GM12878 (cell line): ENCODE measurements at regions not wholly inside any gene's neighbourhood (a gene's known extent, or its start where the extent isn't known, plus 50 kb on each side); places are given as distances from the start of the nearest gene placed in this dataset.

Experiments used
- ATAC-seq: fragments of 200-7000 bp; cut with Tn5 transposase; 3 replicates; pipeline ENCODE4 v1.9.1; 2020; ENCODE audit warnings: mild to moderate bottlenecking, moderate library complexity
- BruUV-seq: library from RNA; stranded (reverse); fragments of 400-500 nt; replicated peaks from 2 replicates; lab custom pipeline; 2021; lab: Mats Ljungman, UMichigan
- CTCF ChIA-PET: fragments of 300-600 bp; sonication (Branson Sonifier 250); formaldehyde crosslinking; extraction: SDS; loops from one replicate; lab custom pipeline; 2021; ENCODE audit warnings: inconsistent platforms; lab: Yijun Ruan, JAX
- POLR2A ChIA-PET: fragments of 350-600 bp; formaldehyde crosslinking; extraction: SDS; loops from one replicate; lab custom pipeline; 2021; ENCODE audit warnings: inconsistent platforms; lab: Charles Lee
- RAD21 ChIA-PET: fragments of 300-600 bp; sonication (Branson Sonifier 250); formaldehyde crosslinking; loops from one replicate; lab custom pipeline; 2023; ENCODE audit warnings: antibody characterized with exemption; ENCODE audit not compliant: unreplicated experiment; lab: Charles Lee
- SMC1A ChIA-PET: fragments of 300-600 bp; sonication (Branson Sonifier 250); formaldehyde crosslinking; loops from one replicate; lab custom pipeline; 2023; ENCODE audit not compliant: unreplicated experiment, uncharacterized antibody; lab: Charles Lee
- DNase-seq: peaks from one replicate; pipeline ENCODE4 v3.0.0-alpha.2; 2011; ENCODE audit warnings: low read depth, low spot score
- FAIRE-seq: peaks from 3 replicates; lab custom pipeline; 2011; peaks lifted over from hg19 to GRCh38; lab: Jason Lieb, UNC
- H2AFZ ChIP-seq: 2 replicates; pipeline ENCODE4 v1.6.0; 2011; ENCODE audit warnings: low read depth, low read length, control low read depth; ENCODE audit not compliant: control insufficient read depth
- H3K27ac ChIP-seq: 2 replicates; pipeline ENCODE4 v1.5.1; 2011; ENCODE audit warnings: control low read depth; ENCODE audit not compliant: control insufficient read depth, insufficient read depth
- H3K27me3 ChIP-seq, 2 experiments: replicated peaks in 1 of 2; 2 replicates each; pipeline versions ENCODE4 v1.6.0 to v1.6.1; 2011; ENCODE audit warnings: low read length in 1 of 2; ENCODE audit not compliant: control insufficient read depth in 2 of 2, insufficient read depth in 2 of 2
- H3K36me3 ChIP-seq, 2 experiments: 2 replicates each; pipeline ENCODE4 v1.5.1; 2011; ENCODE audit warnings: low read length in 1 of 2; ENCODE audit not compliant: control insufficient read depth in 2 of 2, insufficient read depth in 2 of 2
- H3K4me1 ChIP-seq: 2 replicates; pipeline ENCODE4 v1.6.1; 2011; ENCODE audit warnings: mild to moderate bottlenecking, low read length, moderate library complexity, mixed read lengths; ENCODE audit not compliant: control insufficient read depth, insufficient read depth
- H3K4me2 ChIP-seq: 2 replicates; pipeline ENCODE4 v1.6.0; 2011; ENCODE audit warnings: control low read depth; ENCODE audit not compliant: control insufficient read depth, insufficient read depth
- H3K4me3 ChIP-seq: fragments of 200-600 bp; sonication (generic); 2 replicates; pipeline ENCODE4 v1.5.1; 2016
- H3K79me2 ChIP-seq: 2 replicates; pipeline ENCODE4 v1.6.0; 2011; ENCODE audit warnings: low read length; ENCODE audit not compliant: control insufficient read depth, insufficient read depth
- H3K9ac ChIP-seq: 2 replicates; pipeline ENCODE4 v1.8.0; 2011; ENCODE audit warnings: low read length, control low read depth, mixed read lengths; ENCODE audit not compliant: control insufficient read depth, insufficient read depth
- H3K9me3 ChIP-seq: replicated peaks from 3 replicates; pipeline ENCODE4 v1.5.1; 2011; ENCODE audit warnings: mild to moderate bottlenecking, low read length; ENCODE audit not compliant: control insufficient read depth, insufficient read depth
- H4K20me1 ChIP-seq: 2 replicates; pipeline ENCODE4 v1.6.0; 2011; ENCODE audit not compliant: control insufficient read depth, insufficient read depth
- BCL11A ChIP-seq: IDR thresholded peaks from 2 replicates; pipeline ENCODE4 v1.6.1; 2011; ENCODE audit warnings: low read depth, low read length
- BRCA1 ChIP-seq: IDR thresholded peaks from 2 replicates; pipeline ENCODE4 v1.6.1; 2011; ENCODE audit warnings: low read depth, low read length, improper control_type of control experiment
- CHD4 ChIP-seq: fragments of 200-600 bp; sonication (generic); IDR thresholded peaks from 2 replicates; pipeline ENCODE4 v1.6.1; 2016; ENCODE audit warnings: mild to moderate bottlenecking
- EED ChIP-seq: sonication (generic); IDR thresholded peaks from 2 replicates; pipeline ENCODE4 v1.6.1; 2016; ENCODE audit warnings: antibody characterized with exemption, low read depth
- ETV6 ChIP-seq, 2 experiments: fragments of 450-650 bp in 1 of 2; IDR thresholded peaks in 1 of 2; conservative IDR thresholded peaks in 1 of 2; 2 replicates each; pipeline ENCODE4 v1.6.1; 2014; ENCODE audit warnings: antibody characterized with exemption in 1 of 2, borderline replicate concordance in 1 of 2, low read depth in 1 of 2, mild to moderate bottlenecking in 1 of 2, moderate library complexity in 1 of 2
- GABPA ChIP-seq: IDR thresholded peaks from 2 replicates; pipeline ENCODE4 v1.6.1; 2014; ENCODE audit warnings: antibody characterized with exemption, low read depth, mild to moderate bottlenecking, inconsistent platforms
- JUNB ChIP-seq: IDR thresholded peaks from 2 replicates; pipeline ENCODE4 v1.6.1; 2016; ENCODE audit warnings: antibody characterized with exemption, mild to moderate bottlenecking
- NFYB ChIP-seq: IDR thresholded peaks from 2 replicates; pipeline ENCODE4 v1.6.1; 2011; ENCODE audit warnings: low read depth, mild to moderate bottlenecking, low read length, improper control_type of control experiment, moderate library complexity; ENCODE audit not compliant: insufficient read depth
- NRF1 ChIP-seq: conservative IDR thresholded peaks from 2 replicates; pipeline ENCODE4 v1.6.1; 2011; ENCODE audit warnings: mild to moderate bottlenecking, low read depth, low read length, improper control_type of control experiment
- PML ChIP-seq: IDR thresholded peaks from 2 replicates; pipeline ENCODE4 v1.6.1; 2012; ENCODE audit warnings: low read length, inconsistent platforms
- POLR2AphosphoS2 ChIP-seq: IDR thresholded peaks from 2 replicates; pipeline ENCODE4 v1.6.1; 2011; ENCODE audit warnings: low read depth, mild to moderate bottlenecking, low read length, improper control_type of control experiment, moderate library complexity
- RB1 ChIP-seq: fragments of 450-650 bp; formaldehyde crosslinking; IDR thresholded peaks from 2 replicates; pipeline ENCODE4 v1.6.1; 2017; ENCODE audit warnings: mild to moderate bottlenecking, borderline replicate concordance
- RCOR1 ChIP-seq: conservative IDR thresholded peaks from 2 replicates; pipeline ENCODE4 v1.6.1; 2012; ENCODE audit warnings: low read depth, low read length, improper control_type of control experiment
- SIX5 ChIP-seq: IDR thresholded peaks from 2 replicates; pipeline ENCODE4 v1.6.1; 2011; ENCODE audit warnings: mild to moderate bottlenecking, low read depth, low read length, moderate library complexity; ENCODE audit not compliant: severe bottlenecking
- SMAD1 ChIP-seq: fragments of 450-650 bp; IDR thresholded peaks from 2 replicates; pipeline ENCODE4 v1.6.1; 2018; ENCODE audit warnings: mild to moderate bottlenecking, low read depth; ENCODE audit not compliant: partially characterized antibody
- SP1 ChIP-seq: IDR thresholded peaks from one replicate; pipeline ENCODE4 v1.6.1; 2011; ENCODE audit warnings: low read depth, low read length
- STAT3 ChIP-seq: IDR thresholded peaks from 2 replicates; pipeline ENCODE4 v1.6.1; 2011; ENCODE audit warnings: low read depth, low read length, improper control_type of control experiment
- SUZ12 ChIP-seq: fragments of 200-600 bp; sonication (generic); IDR thresholded peaks from one replicate; pipeline ENCODE4 v1.6.1; 2018; ENCODE audit warnings: antibody characterized with exemption, mild to moderate bottlenecking; ENCODE audit not compliant: unreplicated experiment
- TCF7 ChIP-seq: IDR thresholded peaks from 2 replicates; pipeline ENCODE4 v1.6.1; 2014; ENCODE audit warnings: antibody characterized with exemption, borderline replicate concordance
- YY1 ChIP-seq: IDR thresholded peaks from 2 replicates; pipeline ENCODE4 v1.6.1; 2011; ENCODE audit warnings: low read depth, mild to moderate bottlenecking, low read length
- ZZZ3 ChIP-seq: IDR thresholded peaks from 2 replicates; pipeline ENCODE4 v1.6.1; 2011; ENCODE audit warnings: low read depth; ENCODE audit not compliant: control insufficient read depth, insufficient read length
- WGBS: methylation state at CpG from one replicate; pipeline ENCODE4 v1.1.6; 2016; ENCODE audit warnings: low lambda C conversion rate; ENCODE audit not compliant: insufficient replicate concordance, insufficient coverage; ENCODE audit errors: missing lambda C conversion rate; 5-methylcytosine and 5-hydroxymethylcytosine counted together
- in situ Hi-C: fragments of 300-500 bp; cut with MboI; formaldehyde crosslinking; loops from 9 replicates; pipeline ENCODE4 v1.14.3; 2018; ENCODE audit warnings: mixed read lengths
- intact Hi-C: fragments of 100-400 bp; cut with micrococcal nuclease; formaldehyde crosslinking; loops from one replicate; pipeline ENCODE4 v1.14.2; 2022; ENCODE audit not compliant: unreplicated experiment
- TF ChIP-seq, protein P1 (sequence below): fragments of 450-650 bp; IDR thresholded peaks from 2 replicates; pipeline ENCODE4 v1.6.1; 2016; ENCODE audit warnings: mild to moderate bottlenecking

DNA sequence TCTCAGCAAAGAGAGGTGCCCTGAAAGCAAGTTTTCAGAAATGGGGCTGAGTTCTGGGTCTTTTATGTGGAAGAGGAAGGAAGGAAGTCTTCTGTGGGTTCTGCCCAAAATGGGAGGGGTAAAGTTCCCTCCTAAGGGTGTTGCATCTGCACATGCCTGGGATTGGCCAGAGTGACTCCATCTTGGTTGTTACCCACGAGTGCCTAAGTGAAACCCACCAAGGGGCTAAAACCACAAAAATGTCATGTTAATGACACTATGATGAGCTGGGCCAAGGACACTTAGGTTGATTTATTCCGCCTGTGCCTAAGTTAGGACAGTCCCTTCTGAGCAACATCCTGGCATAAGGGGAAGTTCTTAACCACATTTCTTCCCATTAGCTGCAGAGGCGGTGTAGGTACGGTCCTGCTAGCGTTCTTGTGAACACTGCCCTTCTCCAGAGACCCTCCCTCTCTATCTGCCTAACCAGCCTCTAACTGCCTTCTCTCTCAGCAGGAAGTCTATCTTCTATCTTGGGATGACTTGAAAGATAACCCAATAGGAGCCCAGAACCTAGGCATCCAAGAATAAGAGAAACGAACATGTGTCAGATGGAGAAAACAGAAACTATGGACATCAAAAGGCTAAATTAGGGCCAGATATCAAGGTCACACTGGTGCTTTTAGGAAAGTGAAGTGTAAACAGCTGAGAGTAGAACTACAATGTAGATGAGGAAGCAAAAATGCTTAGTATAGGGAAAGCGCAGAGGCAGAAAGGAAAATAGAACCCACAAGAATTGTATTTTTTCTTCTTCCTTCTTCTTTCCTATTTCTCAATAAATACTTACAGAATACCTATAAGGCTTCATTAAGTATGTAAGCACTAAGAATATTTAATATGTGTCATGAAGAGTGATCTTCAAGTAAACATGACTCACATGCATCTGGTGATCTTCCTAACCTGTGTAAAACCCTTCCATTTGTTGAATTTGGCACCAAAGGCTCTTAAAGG, 104.2 kb upstream of the AMN1 start (continued):
- TF ChIP-seq, protein P1, sequence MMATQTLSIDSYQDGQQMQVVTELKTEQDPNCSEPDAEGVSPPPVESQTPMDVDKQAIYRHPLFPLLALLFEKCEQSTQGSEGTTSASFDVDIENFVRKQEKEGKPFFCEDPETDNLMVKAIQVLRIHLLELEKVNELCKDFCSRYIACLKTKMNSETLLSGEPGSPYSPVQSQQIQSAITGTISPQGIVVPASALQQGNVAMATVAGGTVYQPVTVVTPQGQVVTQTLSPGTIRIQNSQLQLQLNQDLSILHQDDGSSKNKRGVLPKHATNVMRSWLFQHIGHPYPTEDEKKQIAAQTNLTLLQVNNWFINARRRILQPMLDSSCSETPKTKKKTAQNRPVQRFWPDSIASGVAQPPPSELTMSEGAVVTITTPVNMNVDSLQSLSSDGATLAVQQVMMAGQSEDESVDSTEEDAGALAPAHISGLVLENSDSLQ = peak; percentile 29; the same call in 1 of the 2 replicates
- TF ChIP-seq CHD4 (no peak), STAT3 (no peak), RCOR1 (no peak), EED (peak; percentile 82), JUNB (0 out of 2 replicates have a peak, but pooled peaks have one; percentile 10), BRCA1 (no peak), SP1 (peak; percentile 8), TCF7 (0 out of 2 replicates have a peak, but pooled peaks have one; percentile 9), NRF1 (no peak), SIX5 (no peak)

DNA sequence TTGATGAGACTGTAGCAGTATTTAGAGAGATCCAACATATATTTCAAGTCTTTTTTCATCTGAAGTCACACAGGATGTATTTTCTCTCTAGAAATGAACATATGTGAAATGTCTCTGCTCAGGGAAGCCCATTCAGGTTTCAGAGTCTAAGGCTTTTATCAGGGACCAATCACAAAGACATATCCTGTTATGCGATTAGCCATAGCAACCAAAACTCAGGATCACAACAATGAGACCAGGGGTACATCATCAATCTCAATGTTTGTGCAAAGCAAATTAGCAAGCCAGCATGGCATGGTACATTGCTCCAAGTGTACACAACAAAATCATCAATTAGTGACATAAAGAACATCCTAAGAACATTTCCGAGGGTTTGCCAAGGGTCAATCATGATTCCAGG, 99.2 kb upstream of the AMN1 start:
- ChIA-PET SMC1A (no interaction called here), RAD21 (no interaction called here), CTCF (no interaction called here), POLR2A (no interaction called here)
- Histone ChIP-seq H2AFZ (no peak overlapping the region), H3K27ac (no peak overlapping the region), H3K9me3 (peaks cover 7% of the 10 kb centered on the region; the same call in 2 of the 3 replicates), H3K27me3 (no peaks in the 10 kb centered on the region), H3K4me3 (no peak overlapping the region), H3K79me2 (no peaks in the 10 kb centered on the region), H3K4me2 (no peak overlapping the region), H3K36me3 (no peaks in the 10 kb centered on the region), H3K4me1 (peaks cover 7% of the 10 kb centered on the region), H3K9ac (no peak overlapping the region), H4K20me1 (no peaks in the 10 kb centered on the region)
- ATAC-seq = no peak
- FAIRE-seq = no peak
- in situ Hi-C loops = no loop called here
- no peak for DNase-seq
- no TSS peak for BruUV-seq
- intact Hi-C loops = no loop called here
- WGBS = 100% methylated on average over 2 of the region's 2 CpGs
- TF ChIP-seq BCL11A (no peak), PML (no peak), YY1 (no peak), GABPA (no peak), SMAD1 (no peak), POLR2AphosphoS2 (no peak), ZZZ3 (no peak), NFYB (no peak), SUZ12 (no peak), RB1 (no peak), ETV6 (conservative IDR thresholded peaks at IDR 0.05 in 1 of 2, IDR thresholded peaks at IDR 0.05 in 1 of 2; ENCODE audit: borderline replicate concordance in 1 of 2, low read depth in 1 of 2) (no peak)
